ENCODE measurements at regions not wholly inside any gene's neighbourhood (a gene's known extent, or its start where the extent isn't known, plus 50 kb on each side); places are given as distances from the start of the nearest gene placed in this dataset.

GRCh38 chr2:22136446-22136845, 1012.7 kb downstream of the TDRD15 start (continued):
- TF ChIP-seq, protein P1, sequence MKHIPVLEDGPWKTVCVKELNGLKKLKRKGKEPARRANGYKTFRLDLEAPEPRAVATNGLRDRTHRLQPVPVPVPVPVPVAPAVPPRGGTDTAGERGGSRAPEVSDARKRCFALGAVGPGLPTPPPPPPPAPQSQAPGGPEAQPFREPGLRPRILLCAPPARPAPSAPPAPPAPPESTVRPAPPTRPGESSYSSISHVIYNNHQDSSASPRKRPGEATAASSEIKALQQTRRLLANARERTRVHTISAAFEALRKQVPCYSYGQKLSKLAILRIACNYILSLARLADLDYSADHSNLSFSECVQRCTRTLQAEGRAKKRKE (CRISPR knock-in tag; IDR thresholded peaks at IDR 0.05; ENCODE audit: low read depth), result no peak
- TF ChIP-seq SREBF2 (IDR thresholded peaks at IDR 0.05) (no peak), SMC3 (IDR thresholded peaks at IDR 0.05) (no peak), EP300 (IDR thresholded peaks at IDR 0.05) (no peak), TFCP2L1 (CRISPR knock-in tag; IDR thresholded peaks at IDR 0.05) (no peak), MAFK (IDR thresholded peaks at IDR 0.05; ENCODE audit: partially characterized antibody) (no peak), MYC (IDR thresholded peaks at IDR 0.05; ENCODE audit: borderline replicate concordance, low read length) (no peak), CBX8 (IDR thresholded peaks at IDR 0.05) (no peak), ELK1 (IDR thresholded peaks at IDR 0.05; ENCODE audit: low read depth, low read length) (no peak)

- no peak overlapping the region for H3K27ac ChIP-seq
- no peak overlapping the region for H3K4me3 ChIP-seq
- no peaks in the 10 kb centered on the region for H3K4me1 ChIP-seq
- ChIA-PET POLR2A (no interaction called here), CTCF (no interaction called here)
- FAIRE-seq (no peak), ATAC-seq (no peak), DNase-seq (ENCODE audit: low read depth in 1 of 2, low spot score in 1 of 2) (no peak)
- H3K4me2 ChIP-seq, result no peak overlapping the region
- peaks cover 6% of the 10 kb centered on the region; the same call in 1 of the 3 replicates for H3K9me3 ChIP-seq
- TF ChIP-seq FOSL2 (IDR thresholded peaks at IDR 0.05), result no peak
- TF ChIP-seq FOSL2 (CRISPR knock-in tag; IDR thresholded peaks at IDR 0.05), result no peak
- no peak for TF ChIP-seq CBX2 (IDR thresholded peaks at IDR 0.05; ENCODE audit: borderline replicate concordance, low read depth)
- no peak for TF ChIP-seq JUNB (IDR thresholded peaks at IDR 0.05)
- TF ChIP-seq, protein P1 (CRISPR knock-in tag; IDR thresholded peaks at IDR 0.05; ENCODE audit: low read depth), result no peak
- no peak for TF ChIP-seq KDM1A (IDR thresholded peaks at IDR 0.05; ENCODE audit: low read depth)
- no peak for TF ChIP-seq HES2 (IDR thresholded peaks at IDR 0.05)
- no peak for TF ChIP-seq CHD4 (IDR thresholded peaks at IDR 0.05; ENCODE audit: borderline replicate concordance)
- TF ChIP-seq ELK1 (IDR thresholded peaks at IDR 0.05; ENCODE audit: low read depth, low read length), result no peak
- no peak for TF ChIP-seq GATA3 (IDR thresholded peaks at IDR 0.05; ENCODE audit: borderline replicate concordance)
Measured at GRCh38 chr2:22143840-22144239, 1020.1 kb downstream of the TDRD15 start.

DNA sequence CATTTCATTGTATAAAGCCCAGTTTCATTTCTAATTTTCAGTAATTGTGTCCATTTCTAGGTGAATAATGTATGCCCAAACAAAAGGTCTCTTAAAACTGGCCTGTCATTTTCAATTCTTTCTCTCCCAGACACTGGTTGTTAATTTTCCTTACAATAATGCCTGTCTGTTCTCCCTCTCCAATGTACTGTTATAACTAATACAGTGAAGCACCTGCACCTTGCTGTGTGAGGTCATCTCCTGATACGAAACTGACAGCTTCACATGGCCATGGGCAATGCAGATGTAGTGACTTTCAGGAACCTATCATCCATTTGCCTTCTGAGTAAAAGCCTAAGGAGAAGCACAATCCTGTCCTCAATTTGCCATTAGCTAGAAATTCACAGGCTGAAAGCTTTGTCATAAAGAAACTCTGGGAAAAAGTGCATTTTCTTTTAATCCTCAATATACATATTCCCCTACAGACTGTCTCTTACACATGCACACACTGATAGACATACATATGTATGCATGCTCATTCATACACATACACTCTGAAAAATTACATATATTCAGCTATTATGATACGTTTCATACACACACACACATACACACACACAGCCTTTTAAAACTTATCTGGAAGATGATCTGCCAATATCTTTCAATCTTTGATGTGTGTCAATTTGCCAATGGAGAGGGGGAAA, 1030.3 kb downstream of the TDRD15 start:
- FAIRE-seq (no peak), DNase-seq (ENCODE audit: low read depth in 1 of 2, low spot score in 1 of 2) (no peak), ATAC-seq (no peak)
- H3K4me2 ChIP-seq, result no peak overlapping the region
- POLR2A ChIA-PET, result no interaction called here
- WGBS (ENCODE audit: missing lambda C conversion rate), result 3% methylated on average over 2 of the region's 2 CpGs
- CTCF ChIA-PET, result no interaction called here
- TF ChIP-seq MAFK (IDR thresholded peaks at IDR 0.05; ENCODE audit: partially characterized antibody) (no peak), EHF (CRISPR knock-in tag; IDR thresholded peaks at IDR 0.05) (no peak), KDM5A (IDR thresholded peaks at IDR 0.05) (no peak), TP53 (CRISPR knock-in tag; IDR thresholded peaks at IDR 0.05) (no peak), RAD21 (conservative IDR thresholded peaks at IDR 0.05 in 1 of 2, IDR thresholded peaks at IDR 0.05 in 1 of 2) (no peak), HOXB5 (CRISPR knock-in tag; IDR thresholded peaks at IDR 0.05) (no peak), CEBPB (IDR thresholded peaks at IDR 0.05) (no peak), ZC3H11A (IDR thresholded peaks at IDR 0.05) (no peak), FOSB (CRISPR knock-in tag; IDR thresholded peaks at IDR 0.05) (no peak), HOXA7 (CRISPR knock-in tag; IDR thresholded peaks at IDR 0.05) (no peak), REST (IDR thresholded peaks at IDR 0.05) (no peak), NFE2L2 (conservative IDR thresholded peaks at IDR 0.05; ENCODE audit: low read length) (no peak), ELK1 (IDR thresholded peaks at IDR 0.05; ENCODE audit: low read depth, low read length) (no peak)
- H3K4me1 ChIP-seq, result no peaks in the 10 kb centered on the region
- H3K27ac ChIP-seq, result no peak overlapping the region
- H3K4me3 ChIP-seq, result no peak overlapping the region
- peaks cover 17% of the 10 kb centered on the region; the same call in 1 of the 3 replicates for H3K9me3 ChIP-seq
